Fibroblast of peridontal ligament (primary cell): ENCODE measurements at regions not wholly inside any gene's neighbourhood (a gene's known extent, or its start where the extent isn't known, plus 50 kb on each side); places are given as distances from the start of the nearest gene placed in this dataset.

ENCODE experiments used
- DNase-seq: peaks from one replicate; pipeline ENCODE4 v3.0.0-alpha.2; 2010; ENCODE audit errors: extremely low read depth

DNA sequence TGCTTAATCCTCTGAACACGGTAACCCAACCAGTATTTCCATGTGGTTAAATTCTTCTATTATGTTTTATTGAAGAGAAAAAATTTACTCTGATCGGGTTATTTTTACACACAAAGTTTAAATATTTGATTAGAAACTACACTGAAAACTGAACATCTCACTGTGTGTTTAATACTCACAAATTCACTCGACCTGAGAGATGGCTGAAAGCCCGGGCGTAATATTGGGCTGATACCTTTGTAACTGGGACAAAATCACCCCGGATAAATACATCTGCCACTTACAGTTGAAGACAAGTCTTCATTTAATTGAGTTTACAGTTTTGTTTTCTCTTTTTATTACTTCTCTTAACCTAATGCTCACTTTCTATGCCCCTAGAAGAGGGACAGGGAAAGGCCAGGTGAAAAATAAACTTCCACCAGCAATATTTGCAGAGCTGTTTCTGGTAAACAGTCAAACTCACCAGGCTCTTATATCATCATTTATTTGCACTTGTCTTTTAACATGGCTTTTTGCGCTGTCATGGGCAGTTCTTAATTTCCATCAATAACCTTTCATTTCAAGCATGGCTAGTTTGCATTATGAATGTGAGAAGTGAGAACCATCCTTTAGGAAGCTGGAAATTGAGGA lies 145.6 kb upstream of the TMCO5A start:
- no peak for DNase-seq

GRCh38 chr15:37789397-37789786 lies 145.0 kb upstream of the TMCO5A start:
- DNase-seq, result no peak

DNA sequence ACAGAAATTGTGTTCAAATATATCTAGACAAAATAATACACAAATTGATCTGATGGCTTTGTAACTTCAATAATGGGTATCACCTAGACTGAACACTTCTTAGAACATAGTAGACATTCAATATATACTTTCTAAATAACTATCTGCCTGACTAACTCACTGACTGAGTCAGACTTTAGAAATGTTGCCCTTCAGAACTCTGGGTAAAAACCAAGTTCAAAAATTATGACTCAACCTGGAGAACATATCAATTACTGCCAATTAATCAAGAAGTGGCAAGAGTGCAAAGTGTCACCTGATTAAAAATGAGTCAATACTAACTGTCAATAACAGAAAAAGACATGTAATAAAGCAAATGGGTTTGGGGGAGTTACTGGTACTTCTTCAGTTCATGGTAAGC lies 144.6 kb upstream of the TMCO5A start:
- DNase-seq, result peak; percentile 78

GRCh38 chr15:37791693-37792092 lies 142.7 kb upstream of the TMCO5A start:
- DNase-seq, result no peak

DNA sequence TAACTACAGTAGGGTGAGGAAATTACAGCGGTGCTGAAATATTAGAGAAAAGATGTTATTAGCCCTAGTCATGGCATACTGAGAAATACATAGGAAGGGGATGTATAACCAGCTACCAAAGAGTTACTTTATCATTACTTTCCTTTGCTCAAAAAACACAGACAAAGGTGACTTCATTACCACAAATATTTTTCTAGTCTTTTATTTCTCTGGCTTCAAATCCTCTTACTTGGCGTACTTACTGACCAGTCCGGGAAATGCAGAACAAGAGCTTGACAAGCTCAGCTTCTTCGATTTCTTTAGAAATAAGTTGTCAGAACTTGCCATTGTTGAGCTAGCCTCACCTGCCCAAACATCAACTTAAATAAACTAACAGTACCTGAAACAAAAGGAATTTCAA lies 142.1 kb upstream of the TMCO5A start:
- no peak for DNase-seq

DNA sequence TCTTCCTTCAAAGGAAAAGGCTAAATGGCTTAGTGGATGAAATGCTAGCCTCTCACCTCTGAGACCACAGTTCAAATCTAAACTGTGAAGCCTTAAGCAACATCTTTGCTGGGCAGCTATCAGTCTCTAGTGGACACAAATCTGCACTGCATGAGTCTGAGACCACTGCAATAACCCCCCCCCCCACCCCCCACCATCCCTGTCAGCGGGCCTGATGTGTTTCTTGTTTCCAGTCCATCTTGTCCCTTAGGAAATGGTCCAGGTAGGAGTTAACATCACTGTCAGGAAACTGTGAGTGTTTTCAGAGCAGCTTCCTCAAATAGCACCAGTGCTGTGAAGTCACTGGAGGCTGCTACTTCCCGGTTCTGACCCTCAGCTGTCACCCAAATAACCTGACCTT lies 140.6 kb upstream of the TMCO5A start:
- no peak for DNase-seq

DNA sequence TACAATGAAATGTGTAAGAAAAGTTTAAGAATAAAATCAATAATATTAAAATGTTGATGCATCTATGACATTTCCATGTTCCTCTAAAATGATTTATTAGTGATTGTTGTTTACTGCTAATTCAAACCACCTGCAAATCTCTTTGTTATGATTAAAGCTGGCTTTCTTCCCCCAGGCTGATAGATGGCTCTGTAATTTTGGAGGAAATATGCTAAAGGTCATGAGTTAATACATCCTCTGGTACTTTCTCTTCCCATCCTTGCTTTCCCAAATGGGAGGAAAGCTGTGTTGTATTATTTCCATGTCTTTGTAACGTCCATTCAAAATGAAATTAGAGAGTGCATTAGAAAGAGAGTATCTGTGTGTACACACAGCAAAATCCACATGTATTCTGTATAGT lies 139.5 kb upstream of the TMCO5A start:
- no peak for DNase-seq

GRCh38 chr15:37801529-37801928 lies 132.9 kb upstream of the TMCO5A start:
- DNase-seq, result no peak

- no peak for DNase-seq
These were observed 127.6 kb upstream of the TMCO5A start for GRCh38 chr15:37806808-37807207.

DNA sequence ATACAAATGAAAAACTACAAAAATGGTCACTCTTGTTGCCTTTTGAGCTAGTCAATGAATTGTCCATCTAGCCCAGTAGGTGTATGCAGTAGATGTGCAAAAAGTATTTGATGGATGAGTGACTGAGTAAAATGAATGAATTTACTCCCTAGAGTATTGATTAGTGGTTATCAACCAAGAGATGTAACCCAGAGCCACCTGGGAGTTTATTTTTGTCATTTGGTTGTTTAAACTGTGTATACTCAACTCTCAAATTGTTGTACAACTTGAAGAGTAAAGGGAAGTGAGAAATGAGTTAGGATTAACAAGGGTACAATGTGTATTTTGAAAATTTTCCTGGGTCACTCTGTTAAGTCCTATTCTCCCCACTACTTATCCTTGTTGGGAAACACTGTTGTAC lies 124.1 kb upstream of the TMCO5A start:
- no peak for DNase-seq

- no peak for DNase-seq
These were observed 121.1 kb upstream of the TMCO5A start for GRCh38 chr15:37813306-37813705.

- DNase-seq, result no peak
These were observed 119.5 kb upstream of the TMCO5A start for GRCh38 chr15:37814847-37815515.

DNA sequence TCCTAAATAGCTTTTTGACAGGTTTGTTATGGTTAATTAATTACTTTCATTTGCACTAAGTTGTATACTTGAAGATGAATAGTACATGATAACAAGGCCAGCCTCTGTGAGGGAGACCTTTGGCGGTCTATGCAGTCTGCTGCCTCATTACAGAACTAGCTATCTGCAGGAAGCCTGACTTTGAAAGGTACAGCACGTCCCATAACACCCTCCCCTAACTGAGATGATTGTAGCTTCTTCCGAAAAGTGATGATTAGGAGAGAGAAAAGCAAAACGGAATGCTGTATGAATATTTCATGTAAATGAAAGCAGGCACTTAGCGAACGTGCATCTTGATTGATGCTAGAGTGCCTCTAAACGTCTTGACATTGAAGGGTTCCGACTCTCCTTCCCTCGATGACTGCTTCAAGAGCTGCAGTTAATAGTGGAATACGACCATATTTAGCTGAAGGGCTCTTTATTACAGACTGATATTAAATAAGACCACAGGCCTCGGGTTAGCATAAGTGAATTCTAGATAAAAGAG lies 116.2 kb upstream of the TMCO5A start:
- no peak for DNase-seq

DNA sequence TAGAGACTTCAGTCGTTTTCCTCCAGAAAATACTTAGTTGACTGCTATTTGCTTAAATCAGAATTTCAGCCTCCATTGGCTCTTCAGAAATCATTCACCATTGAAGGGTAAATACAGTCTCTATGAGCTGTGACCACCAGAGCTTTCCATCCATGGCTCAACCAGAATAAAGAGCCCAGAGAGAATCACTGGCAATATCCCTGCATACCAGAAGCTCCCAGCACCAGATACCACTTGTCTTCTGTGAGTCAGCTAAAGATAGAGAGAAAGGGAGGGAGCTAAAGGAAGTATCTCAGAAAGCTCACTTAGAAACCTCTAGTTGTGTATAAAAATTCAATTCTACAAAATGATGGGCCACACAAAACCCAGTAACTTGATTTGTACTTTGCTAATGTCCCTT lies 115.2 kb upstream of the TMCO5A start:
- peak; percentile 18 for DNase-seq

- no peak for DNase-seq
These were observed 113.9 kb upstream of the TMCO5A start for GRCh38 chr15:37820380-37821128.

GRCh38 chr15:37823601-37824275 lies 110.7 kb upstream of the TMCO5A start:
- no peak for DNase-seq

DNA sequence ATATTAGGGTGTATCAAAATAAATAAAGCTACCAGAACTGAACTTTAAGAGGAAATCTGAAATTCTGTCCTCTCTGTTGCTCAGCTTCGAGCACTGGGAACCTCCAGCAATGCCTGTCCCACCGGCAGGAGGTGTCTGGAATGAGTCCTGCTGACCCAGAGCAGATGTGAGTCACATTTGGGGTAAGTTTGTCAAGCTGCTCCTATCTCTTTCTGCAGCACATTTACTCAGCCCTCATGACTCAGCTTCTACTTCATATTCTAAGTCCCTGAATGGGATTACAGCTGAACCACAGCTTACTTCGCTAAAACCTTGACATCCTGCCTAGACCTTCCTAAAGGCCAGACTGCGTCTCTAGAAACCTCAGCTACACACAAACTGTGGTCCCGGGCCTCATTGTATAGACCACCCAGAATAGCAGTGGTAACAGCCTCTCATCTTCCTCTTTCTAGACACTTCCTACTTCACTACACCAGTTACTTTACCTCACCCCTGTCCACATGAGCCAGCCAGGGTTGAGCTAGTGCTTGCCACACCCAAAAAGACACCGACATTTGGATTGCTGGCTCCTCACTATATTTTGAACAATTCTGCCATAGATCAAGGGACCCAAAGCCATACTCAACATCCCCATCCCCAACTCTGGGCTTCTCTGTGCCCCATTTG lies 109.6 kb upstream of the TMCO5A start:
- DNase-seq, result peak; percentile 88

DNA sequence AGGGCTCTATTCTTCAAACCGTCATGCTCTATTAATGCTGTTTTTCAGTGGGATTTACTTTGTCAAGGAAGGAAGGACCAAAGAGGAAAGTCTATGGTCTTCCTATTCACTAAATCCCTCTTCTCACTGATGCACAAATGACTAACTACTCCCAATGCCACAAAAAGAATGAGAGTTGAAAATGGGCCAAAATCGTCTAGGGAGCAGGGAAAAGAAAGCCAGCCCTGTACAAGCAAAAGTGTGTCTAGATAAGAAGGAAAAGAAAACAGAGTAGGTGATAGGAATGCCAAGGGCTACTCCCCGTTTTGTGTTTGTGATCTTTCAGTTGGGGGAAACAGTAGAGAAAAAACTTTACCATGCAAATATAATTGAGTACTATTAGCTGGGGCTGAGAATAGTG lies 97.2 kb upstream of the TMCO5A start:
- peak; percentile 23 for DNase-seq

DNA sequence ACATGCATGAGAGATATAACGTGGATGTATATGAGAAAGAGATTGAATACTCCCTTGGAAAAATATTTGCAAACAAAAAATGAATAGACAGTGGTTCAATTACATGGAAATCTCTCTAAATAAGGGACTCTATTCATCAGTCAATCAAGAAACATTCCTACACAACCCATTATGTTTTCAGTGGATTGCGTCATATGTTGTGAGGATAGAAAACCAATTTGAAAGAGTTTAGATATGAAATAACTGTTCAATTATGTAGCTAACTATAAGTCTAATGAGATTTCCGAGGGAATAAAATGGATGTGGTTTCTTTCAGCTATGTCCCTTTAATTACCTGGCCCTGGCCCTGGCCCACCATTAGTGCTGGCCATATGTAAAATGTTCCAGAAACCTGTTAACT lies 86.7 kb upstream of the TMCO5A start:
- DNase-seq, result no peak

DNA sequence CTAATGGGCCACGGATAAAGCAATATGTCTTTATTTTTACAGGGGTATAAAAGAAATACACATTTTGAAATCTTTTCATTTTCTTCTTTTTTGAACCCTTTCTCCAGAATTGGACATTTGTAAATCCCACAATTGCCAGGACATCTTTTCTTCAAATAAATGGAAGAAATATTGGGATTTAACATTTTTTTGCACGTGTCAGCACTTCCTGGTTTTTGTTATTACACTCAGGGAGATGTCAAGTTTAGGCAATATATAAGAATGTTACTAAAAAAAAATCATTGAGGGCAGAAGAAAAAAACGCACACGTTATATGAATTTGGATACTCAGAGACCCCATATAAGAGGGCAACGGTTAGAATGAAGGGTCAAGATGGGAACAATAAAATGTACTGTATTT lies 78.3 kb upstream of the TMCO5A start:
- no peak for DNase-seq

- no peak for DNase-seq
These were observed 73.5 kb upstream of the TMCO5A start for GRCh38 chr15:37860896-37861295.

DNA sequence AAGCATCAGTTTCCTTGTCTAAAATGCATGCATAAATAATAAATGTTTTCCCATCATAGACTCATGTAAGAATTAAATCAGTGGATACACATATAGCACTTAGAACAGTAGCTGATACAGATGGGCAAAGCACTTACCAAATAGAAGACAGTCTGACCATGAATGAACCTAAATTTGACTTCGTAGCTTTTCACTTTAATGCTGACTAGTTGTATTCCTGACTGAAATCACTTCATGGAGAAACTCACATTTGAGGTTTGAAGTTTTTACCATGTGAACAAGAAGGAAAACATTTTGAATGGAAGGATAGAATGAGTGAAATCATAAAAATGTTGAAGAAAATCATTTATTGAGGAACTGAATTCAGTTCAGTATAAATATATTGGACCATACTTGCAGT lies 68.8 kb upstream of the TMCO5A start:
- no peak for DNase-seq
